Glutamatergic neuron (in vitro differentiated cells): ENCODE measurements at regions not wholly inside any gene's neighbourhood (a gene's known extent, or its start where the extent isn't known, plus 50 kb on each side); places are given as distances from the start of the nearest gene placed in this dataset.

Experiments used
- DNase-seq: peaks from one replicate; pipeline ENCODE4 v3.0.0; 2022
- H3K27ac Mint-ChIP-seq: one replicate; pipeline ENCODE4 v1.8.0; 2020; ENCODE audit warnings: mild to moderate bottlenecking, mixed read lengths, inconsistent platforms; ENCODE audit not compliant: unreplicated experiment
- H3K27me3 Mint-ChIP-seq: one replicate; pipeline ENCODE4 v1.8.0; 2020; ENCODE audit warnings: mild to moderate bottlenecking, moderate library complexity, mixed read lengths, inconsistent platforms; ENCODE audit not compliant: unreplicated experiment
- H3K36me3 Mint-ChIP-seq: one replicate; pipeline ENCODE4 v1.8.0; 2020; ENCODE audit warnings: mild to moderate bottlenecking, mixed read lengths, inconsistent platforms; ENCODE audit not compliant: unreplicated experiment
- H3K4me1 Mint-ChIP-seq: one replicate; pipeline ENCODE4 v1.8.0; 2020; ENCODE audit warnings: mild to moderate bottlenecking, low read depth, mixed read lengths, inconsistent platforms; ENCODE audit not compliant: unreplicated experiment
- H3K4me3 Mint-ChIP-seq: one replicate; pipeline ENCODE4 v1.8.0; 2020; ENCODE audit warnings: mild to moderate bottlenecking, mixed read lengths, inconsistent platforms; ENCODE audit not compliant: unreplicated experiment
- H3K9me3 Mint-ChIP-seq: one replicate; pipeline ENCODE4 v1.8.0; 2020; ENCODE audit warnings: mild to moderate bottlenecking, moderate library complexity, mixed read lengths, inconsistent platforms; ENCODE audit not compliant: unreplicated experiment
- CTCF ChIP-seq: fragments of 200-600 bp; sonication (generic); IDR thresholded peaks from one replicate; pipeline ENCODE4 v1.5.0; 2021; ENCODE audit not compliant: partially characterized antibody, unreplicated experiment

DNA sequence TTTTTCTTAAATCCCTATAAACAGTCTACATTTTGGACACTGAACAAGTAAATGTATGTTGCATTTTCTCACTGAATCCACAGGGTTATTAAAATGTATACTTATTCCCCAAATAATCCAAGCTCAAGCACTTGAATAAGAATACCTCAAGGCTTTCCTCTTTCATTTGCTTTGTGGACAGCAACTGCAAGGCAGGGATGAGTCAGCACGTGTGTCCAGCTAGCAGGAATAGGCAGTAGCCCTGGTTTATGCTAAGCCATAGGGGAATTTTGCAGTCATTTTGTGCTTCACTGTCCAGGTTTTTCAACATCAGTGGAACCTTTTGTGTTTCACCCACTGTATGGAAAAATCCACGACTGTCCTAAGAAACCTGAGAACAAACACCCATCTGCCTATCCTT is 96.7 kb upstream of the KCNMB2 start:
- Mint-ChIP-seq H3K4me1 (peaks cover 23% of the 10 kb centered on the region), H3K27me3 (peaks cover 1% of the 10 kb centered on the region), H3K36me3 (no peaks in the 10 kb centered on the region), H3K27ac (no peak overlapping the region), H3K9me3 (no peaks in the 10 kb centered on the region), H3K4me3 (no peak overlapping the region)
- no peak for TF ChIP-seq CTCF
- DNase-seq = no peak

DNA sequence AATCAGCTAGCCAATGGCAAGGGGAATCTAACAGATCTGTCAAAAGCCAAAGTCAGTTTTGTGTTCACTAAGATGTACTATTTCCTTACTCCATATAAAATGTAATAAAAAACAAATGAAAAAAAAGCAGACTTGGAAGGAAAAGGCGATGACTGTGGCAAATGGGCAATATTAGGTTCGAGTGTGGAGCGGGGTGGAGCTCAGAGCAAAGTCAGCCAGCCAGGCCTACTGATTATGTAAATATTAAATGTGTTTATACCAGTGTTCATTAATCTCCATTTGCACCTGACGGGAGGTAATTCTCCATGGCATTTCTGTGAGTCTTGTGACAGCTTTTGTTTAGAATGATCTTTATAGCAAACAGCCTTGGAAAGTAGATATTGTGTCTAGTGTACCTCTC is 96.2 kb upstream of the KCNMB2 start:
- no peak overlapping the region for H3K27ac Mint-ChIP-seq
- no peaks in the 10 kb centered on the region for H3K9me3 Mint-ChIP-seq

GRCh38 chr3:178443634-178444033 is 92.6 kb upstream of the KCNMB2 start:
- Mint-ChIP-seq H3K4me1 (peaks cover 10% of the 10 kb centered on the region), H3K36me3 (no peaks in the 10 kb centered on the region), H3K27ac (no peak overlapping the region), H3K4me3 (no peak overlapping the region), H3K9me3 (no peaks in the 10 kb centered on the region), H3K27me3 (peaks cover 1% of the 10 kb centered on the region)
- TF ChIP-seq CTCF = no peak
- no peak for DNase-seq

More for the DNA sequence above, 96.2 kb upstream of the KCNMB2 start:
- no peak for TF ChIP-seq CTCF
- Mint-ChIP-seq H3K4me3 (no peak overlapping the region), H3K4me1 (peaks cover 22% of the 10 kb centered on the region), H3K27me3 (peaks cover 1% of the 10 kb centered on the region), H3K36me3 (no peaks in the 10 kb centered on the region)
- no peak for DNase-seq

- DNase-seq = no peak
- Mint-ChIP-seq H3K4me1 (peaks cover 5% of the 10 kb centered on the region), H3K36me3 (peaks cover 3% of the 10 kb centered on the region), H3K9me3 (no peaks in the 10 kb centered on the region), H3K27me3 (no peaks in the 10 kb centered on the region), H3K4me3 (no peak overlapping the region), H3K27ac (no peak overlapping the region)
- no peak for TF ChIP-seq CTCF
Observed at GRCh38 chr3:178445139-178445538, 91.1 kb upstream of the KCNMB2 start.

GRCh38 chr3:178446059-178446458 is 90.2 kb upstream of the KCNMB2 start:
- peaks cover 3% of the 10 kb centered on the region for H3K36me3 Mint-ChIP-seq
- no peak for TF ChIP-seq CTCF
- H3K9me3 Mint-ChIP-seq = no peaks in the 10 kb centered on the region
- no peaks in the 10 kb centered on the region for H3K27me3 Mint-ChIP-seq
- no peak for DNase-seq
- peaks cover 2% of the 10 kb centered on the region for H3K4me1 Mint-ChIP-seq
- H3K27ac Mint-ChIP-seq = no peak overlapping the region
- no peak overlapping the region for H3K4me3 Mint-ChIP-seq
